ENCODE measurements at regions not wholly inside any gene's neighbourhood (a gene's known extent, or its start where the extent isn't known, plus 50 kb on each side); places are given as distances from the start of the nearest gene placed in this dataset.

DNA sequence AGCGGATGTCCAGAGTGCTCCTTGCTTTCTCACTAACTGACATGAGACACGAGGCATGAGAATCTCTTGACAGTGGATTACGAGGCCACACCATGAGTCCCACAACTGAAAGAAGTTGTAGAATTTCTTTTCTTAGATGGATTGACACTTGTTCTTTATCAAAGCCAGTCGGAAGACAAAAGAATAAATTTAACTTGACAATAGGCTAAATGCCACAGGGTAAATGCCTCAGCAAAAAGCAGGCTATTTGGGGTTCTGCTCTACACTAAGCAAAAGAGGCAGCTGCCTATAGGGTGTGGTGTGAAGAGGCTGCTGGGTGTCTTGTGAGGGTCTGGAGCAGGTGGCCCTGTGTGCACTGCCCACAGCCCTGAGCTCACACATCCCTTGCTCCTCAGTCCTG, 135.1 kb upstream of the SEMA6D start:
- H3K27ac ChIP-seq = no peak overlapping the region
- no peak for TF ChIP-seq ZFX (IDR thresholded peaks at IDR 0.05; ENCODE audit: borderline replicate concordance)
- TF ChIP-seq, protein P1, sequence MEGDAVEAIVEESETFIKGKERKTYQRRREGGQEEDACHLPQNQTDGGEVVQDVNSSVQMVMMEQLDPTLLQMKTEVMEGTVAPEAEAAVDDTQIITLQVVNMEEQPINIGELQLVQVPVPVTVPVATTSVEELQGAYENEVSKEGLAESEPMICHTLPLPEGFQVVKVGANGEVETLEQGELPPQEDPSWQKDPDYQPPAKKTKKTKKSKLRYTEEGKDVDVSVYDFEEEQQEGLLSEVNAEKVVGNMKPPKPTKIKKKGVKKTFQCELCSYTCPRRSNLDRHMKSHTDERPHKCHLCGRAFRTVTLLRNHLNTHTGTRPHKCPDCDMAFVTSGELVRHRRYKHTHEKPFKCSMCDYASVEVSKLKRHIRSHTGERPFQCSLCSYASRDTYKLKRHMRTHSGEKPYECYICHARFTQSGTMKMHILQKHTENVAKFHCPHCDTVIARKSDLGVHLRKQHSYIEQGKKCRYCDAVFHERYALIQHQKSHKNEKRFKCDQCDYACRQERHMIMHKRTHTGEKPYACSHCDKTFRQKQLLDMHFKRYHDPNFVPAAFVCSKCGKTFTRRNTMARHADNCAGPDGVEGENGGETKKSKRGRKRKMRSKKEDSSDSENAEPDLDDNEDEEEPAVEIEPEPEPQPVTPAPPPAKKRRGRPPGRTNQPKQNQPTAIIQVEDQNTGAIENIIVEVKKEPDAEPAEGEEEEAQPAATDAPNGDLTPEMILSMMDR (IDR thresholded peaks at IDR 0.05) = no peak

DNA sequence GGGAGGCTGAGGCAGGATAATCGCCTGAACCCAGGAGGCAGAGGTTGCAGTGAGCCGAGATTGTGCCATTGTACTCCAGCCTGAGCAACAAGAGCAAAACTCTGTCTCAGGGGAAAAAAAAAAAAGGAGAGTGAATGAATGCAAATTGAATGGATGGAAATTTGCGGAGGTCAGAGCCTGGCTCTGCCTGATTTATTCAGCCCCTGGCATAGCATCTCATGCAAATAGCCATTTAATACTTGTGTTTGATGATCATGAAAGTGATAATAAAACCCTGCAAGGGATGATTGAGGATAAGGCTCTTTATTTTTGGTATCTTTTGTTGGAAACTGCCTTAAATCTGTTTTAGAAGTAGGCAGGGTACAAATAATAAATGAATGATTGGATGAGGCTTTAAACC, 133.0 kb upstream of the SEMA6D start:
- no peak for TF ChIP-seq ZFX (IDR thresholded peaks at IDR 0.05; ENCODE audit: borderline replicate concordance)
- TF ChIP-seq, protein P1 (IDR thresholded peaks at IDR 0.05) = no peak
- no peak overlapping the region for H3K27ac ChIP-seq

DNA sequence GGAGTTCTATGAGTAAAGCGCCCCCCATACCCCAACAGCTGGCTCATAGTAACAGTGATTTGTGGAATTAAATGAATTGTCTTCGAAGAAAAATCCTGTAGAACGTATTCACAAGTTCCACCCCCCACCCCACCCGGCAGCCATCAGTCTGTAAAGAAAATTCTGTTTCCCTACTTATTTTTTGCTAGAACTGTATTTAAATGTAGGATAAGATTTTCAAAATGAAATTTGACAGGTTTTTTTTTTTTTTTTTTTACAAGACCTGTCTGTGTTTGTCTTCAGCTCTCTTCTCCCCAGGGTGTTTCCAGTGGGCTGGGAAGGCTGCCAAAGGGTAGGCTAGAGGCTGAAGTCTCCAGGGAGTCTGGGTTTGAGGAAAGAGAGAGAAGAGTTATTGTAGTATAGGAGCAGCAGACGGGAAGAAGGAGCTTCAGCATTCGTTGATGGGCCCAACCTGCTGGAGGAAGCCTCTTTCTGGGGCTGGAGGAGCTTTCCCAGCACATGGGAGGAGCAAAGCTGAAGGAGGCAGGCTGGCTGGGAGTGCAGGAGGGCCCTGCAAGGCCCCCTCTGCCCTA, 130.6 kb upstream of the SEMA6D start:
- no peak overlapping the region for H3K27ac ChIP-seq
- TF ChIP-seq, protein P1 (IDR thresholded peaks at IDR 0.05) = no peak
- no peak for TF ChIP-seq ZFX (IDR thresholded peaks at IDR 0.05; ENCODE audit: borderline replicate concordance)

DNA sequence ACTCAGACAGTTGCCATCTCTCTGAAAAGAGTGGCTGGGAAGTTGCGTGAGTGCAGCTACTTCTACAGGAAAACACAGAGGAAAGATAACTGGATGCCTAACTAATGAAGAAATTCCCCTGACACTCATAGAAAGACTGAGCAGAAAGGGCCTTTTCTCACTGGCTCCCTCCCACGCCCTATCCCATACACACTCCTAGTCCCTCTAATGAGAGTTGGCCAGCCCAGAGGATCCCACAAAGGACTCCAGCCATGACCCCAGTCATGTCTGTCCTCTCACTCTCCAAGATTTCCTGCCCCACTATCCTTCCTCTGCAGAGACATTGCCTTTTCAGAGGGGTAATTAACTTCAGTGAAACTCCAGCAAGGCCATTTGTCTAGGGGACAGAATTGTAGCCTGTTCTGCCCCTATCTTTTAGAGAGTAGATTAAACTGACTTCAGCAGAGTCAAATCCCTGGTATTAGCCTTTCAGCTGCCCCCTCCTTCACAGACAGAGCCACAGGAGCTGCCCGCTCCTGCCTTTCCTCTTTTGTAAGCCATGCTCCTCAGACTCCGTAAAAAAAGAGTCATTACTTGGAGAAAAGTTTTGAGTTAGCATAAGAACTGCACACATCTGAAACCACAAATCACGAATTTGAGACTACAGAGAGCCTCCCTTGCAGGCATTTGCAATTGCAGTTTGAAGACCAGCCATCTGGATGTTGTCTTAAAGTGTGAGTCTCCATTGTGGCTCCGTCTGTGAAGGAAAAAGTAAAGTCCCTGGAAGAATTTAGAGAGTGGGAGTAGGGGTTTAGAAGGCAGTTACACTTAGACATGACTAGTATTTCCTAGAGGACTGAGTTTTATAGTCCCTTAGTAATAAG, 129.1 kb upstream of the SEMA6D start:
- no peak overlapping the region for H3K27ac ChIP-seq
- no peak for TF ChIP-seq ZFX (IDR thresholded peaks at IDR 0.05; ENCODE audit: borderline replicate concordance)
- TF ChIP-seq, protein P1 (IDR thresholded peaks at IDR 0.05) = no peak

DNA sequence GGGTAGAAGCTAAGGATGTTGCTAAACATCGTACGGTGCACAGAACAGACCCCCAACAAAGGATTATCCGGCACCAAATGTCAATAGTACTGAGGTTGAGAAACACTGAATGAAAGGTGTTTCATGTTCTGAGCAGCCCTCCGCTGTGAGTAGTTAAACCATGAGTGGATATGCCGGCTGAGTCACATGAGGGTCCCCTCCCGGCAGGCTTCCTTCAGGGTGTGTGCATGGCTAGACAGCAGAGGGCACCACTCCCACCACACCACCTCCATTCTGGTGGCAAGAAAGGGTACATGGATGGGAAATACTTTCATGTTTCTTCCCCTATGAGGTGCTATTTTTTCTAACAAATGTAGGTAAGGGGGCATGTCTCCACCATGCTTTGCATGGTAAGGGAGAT, 128.3 kb upstream of the SEMA6D start:
- no peak overlapping the region for H3K27ac ChIP-seq
- TF ChIP-seq, protein P1 (IDR thresholded peaks at IDR 0.05) = no peak
- no peak for TF ChIP-seq ZFX (IDR thresholded peaks at IDR 0.05; ENCODE audit: borderline replicate concordance)

DNA sequence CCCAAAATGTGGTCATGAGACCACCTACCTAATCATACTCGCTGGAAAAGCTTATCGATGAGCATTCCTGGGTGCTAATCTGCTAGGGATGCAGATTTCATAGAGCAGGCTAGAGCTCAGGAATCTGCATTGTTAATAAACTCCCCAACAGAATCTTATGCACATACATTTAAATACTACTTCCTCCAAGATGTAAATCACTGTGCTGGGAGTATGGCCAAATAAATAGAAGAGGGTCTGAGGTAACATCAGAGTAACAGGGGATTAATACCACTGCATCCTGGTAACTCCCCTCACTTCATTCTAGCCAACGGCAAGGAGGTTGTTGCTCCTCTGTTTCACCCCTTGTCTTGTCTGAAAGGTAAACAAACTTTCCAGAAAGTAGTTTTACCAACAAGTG, 118.3 kb upstream of the SEMA6D start:
- no peak for TF ChIP-seq ZFX (IDR thresholded peaks at IDR 0.05; ENCODE audit: borderline replicate concordance)
- TF ChIP-seq, protein P1 (IDR thresholded peaks at IDR 0.05) = no peak

DNA sequence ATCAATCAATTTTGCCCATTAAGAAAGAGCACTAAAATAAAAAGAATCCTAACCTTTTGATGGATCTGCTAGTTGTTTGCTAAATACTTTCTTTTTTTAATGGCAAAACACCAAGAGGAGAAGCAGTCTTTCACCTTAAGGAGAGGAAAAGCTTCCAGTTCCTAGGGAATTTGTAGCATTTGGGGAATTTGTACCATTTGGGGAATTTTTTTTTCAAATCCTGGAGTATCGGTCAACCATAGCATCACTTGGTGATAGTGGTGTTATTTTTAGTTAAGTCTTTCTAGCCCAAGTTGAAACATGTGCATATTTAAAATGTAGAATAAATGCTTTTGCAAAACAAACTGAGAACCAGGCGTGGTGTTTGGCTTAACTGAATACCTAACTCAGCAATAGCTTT, 117.5 kb upstream of the SEMA6D start:
- TF ChIP-seq, protein P1 (IDR thresholded peaks at IDR 0.05) = no peak
- no peak for TF ChIP-seq ZFX (IDR thresholded peaks at IDR 0.05; ENCODE audit: borderline replicate concordance)

More for the DNA sequence above, 118.3 kb upstream of the SEMA6D start:
- no peak overlapping the region for H3K27ac ChIP-seq

More for the DNA sequence above, 117.5 kb upstream of the SEMA6D start:
- H3K27ac ChIP-seq = no peak overlapping the region
